ENCODE measurements at regions not wholly inside any gene's neighbourhood (a gene's known extent, or its start where the extent isn't known, plus 50 kb on each side); places are given as distances from the start of the nearest gene placed in this dataset.

- Histone ChIP-seq H3K36me3 (ENCODE audit: insufficient read depth, low read length) (no peaks in the 10 kb centered on the region), H2AFZ (ENCODE audit: low read depth, low read length) (no peak overlapping the region), H3K4me2 (ENCODE audit: low read length) (no peak overlapping the region), H3K79me2 (replicated peaks; ENCODE audit: insufficient read depth, low read length) (no peaks in the 10 kb centered on the region), H3K9ac (ENCODE audit: low read length) (no peak overlapping the region), H3K9me3 (ENCODE audit: low read length) (no peaks in the 10 kb centered on the region), H3F3A (ENCODE audit: insufficient read depth, low read length, poor library complexity, severe bottlenecking) (no peaks in the 10 kb centered on the region), H3K4me3 (ENCODE audit: low read length) (no peak overlapping the region), H4K20me1 (ENCODE audit: insufficient read depth) (no peaks in the 10 kb centered on the region), H3K27ac (ENCODE audit: low read length) (no peak overlapping the region), H3K27me3 (ENCODE audit: insufficient read depth, low read depth, low read length) (no peaks in the 10 kb centered on the region), H3K9me2 (ENCODE audit: insufficient read depth, low read length) (no peaks in the 10 kb centered on the region)
- TF ChIP-seq RAD21 (conservative IDR thresholded peaks at IDR 0.05) (no peak), EP300 (conservative IDR thresholded peaks at IDR 0.05; ENCODE audit: poor library complexity, severe bottlenecking) (no peak), TAF1 (IDR thresholded peaks at IDR 0.05; ENCODE audit: low read depth) (no peak), POLR2AphosphoS5 (IDR thresholded peaks at IDR 0.05) (no peak), REST (IDR thresholded peaks at IDR 0.05; ENCODE audit: borderline replicate concordance) (no peak), SMC3 (conservative IDR thresholded peaks at IDR 0.05; ENCODE audit: poor library complexity) (no peak), CTCF (IDR thresholded peaks at IDR 0.05; ENCODE audit: poor library complexity, severe bottlenecking) (no peak), EZH2 (IDR thresholded peaks at IDR 0.05; ENCODE audit: borderline replicate concordance, insufficient read depth, low read length, poor library complexity, severe bottlenecking) (no peak), MXI1 (conservative IDR thresholded peaks at IDR 0.05; ENCODE audit: poor library complexity, severe bottlenecking) (no peak)
These were observed 135.8 kb upstream of the FOXA2 start for GRCh38 chr20:22720206-22720605.

GRCh38 chr20:22722811-22723210, 138.4 kb upstream of the FOXA2 start:
- no peak for TF ChIP-seq SMC3 (conservative IDR thresholded peaks at IDR 0.05; ENCODE audit: poor library complexity)
- no peak for TF ChIP-seq POLR2AphosphoS5 (IDR thresholded peaks at IDR 0.05)
- no peak for TF ChIP-seq CTCF (IDR thresholded peaks at IDR 0.05; ENCODE audit: poor library complexity, severe bottlenecking)
- no peak for TF ChIP-seq TAF1 (IDR thresholded peaks at IDR 0.05; ENCODE audit: low read depth)
- no peak for TF ChIP-seq REST (IDR thresholded peaks at IDR 0.05; ENCODE audit: borderline replicate concordance)
- no peak for TF ChIP-seq EP300 (conservative IDR thresholded peaks at IDR 0.05; ENCODE audit: poor library complexity, severe bottlenecking)
- no peak for TF ChIP-seq RAD21 (conservative IDR thresholded peaks at IDR 0.05)
- TF ChIP-seq MXI1 (conservative IDR thresholded peaks at IDR 0.05; ENCODE audit: poor library complexity, severe bottlenecking), result no peak
- no peak for TF ChIP-seq EZH2 (IDR thresholded peaks at IDR 0.05; ENCODE audit: borderline replicate concordance, insufficient read depth, low read length, poor library complexity, severe bottlenecking)
- Histone ChIP-seq H3K4me2 (ENCODE audit: low read length) (no peak overlapping the region), H3K4me3 (ENCODE audit: low read length) (no peak overlapping the region), H3K79me2 (replicated peaks; ENCODE audit: insufficient read depth, low read length) (no peaks in the 10 kb centered on the region), H4K20me1 (ENCODE audit: insufficient read depth) (no peaks in the 10 kb centered on the region), H3K36me3 (ENCODE audit: insufficient read depth, low read length) (no peaks in the 10 kb centered on the region), H3K27me3 (ENCODE audit: insufficient read depth, low read depth, low read length) (no peaks in the 10 kb centered on the region), H2AFZ (ENCODE audit: low read depth, low read length) (no peak overlapping the region), H3F3A (ENCODE audit: insufficient read depth, low read length, poor library complexity, severe bottlenecking) (no peaks in the 10 kb centered on the region), H3K9ac (ENCODE audit: low read length) (no peak overlapping the region), H3K27ac (ENCODE audit: low read length) (no peak overlapping the region), H3K9me2 (ENCODE audit: insufficient read depth, low read length) (no peaks in the 10 kb centered on the region), H3K9me3 (ENCODE audit: low read length) (no peaks in the 10 kb centered on the region)

All from neural cell (in vitro differentiated cells).